GM21529 (cell line): ENCODE measurements at regions not wholly inside any gene's neighbourhood (a gene's known extent, or its start where the extent isn't known, plus 50 kb on each side); places are given as distances from the start of the nearest gene placed in this dataset.

Experiments
- ATAC-seq: cut with Tn5 transposase; IDR thresholded peaks from one replicate; pipeline ENCODE4 v1.9.1; 2021; ENCODE audit not compliant: unreplicated experiment

- no peak for ATAC-seq
Measured at GRCh38 chr17:72439893-72440502, 319.2 kb downstream of the SOX9 start.

- ATAC-seq, result no peak
Measured at GRCh38 chr17:72440961-72441360, 320.1 kb downstream of the SOX9 start.

- no peak for ATAC-seq
Measured at GRCh38 chr17:72441909-72442308, 321.1 kb downstream of the SOX9 start.

- ATAC-seq, result no peak
Measured at GRCh38 chr17:72444517-72445054, 323.8 kb downstream of the SOX9 start.

- ATAC-seq, result no peak
Measured at GRCh38 chr17:72445055-72445991, 324.5 kb downstream of the SOX9 start.

- ATAC-seq, result no peak
Measured at GRCh38 chr17:72446118-72446517, 325.3 kb downstream of the SOX9 start.

- ATAC-seq, result no peak
Measured at GRCh38 chr17:72446525-72447250, 325.9 kb downstream of the SOX9 start.

GRCh38 chr17:72447251-72447640 is 326.4 kb downstream of the SOX9 start:
- ATAC-seq, result no peak

GRCh38 chr17:72448019-72448418 is 327.2 kb downstream of the SOX9 start:
- ATAC-seq, result no peak

- ATAC-seq, result no peak
Measured at GRCh38 chr17:72452286-72453173, 331.7 kb downstream of the SOX9 start.

- ATAC-seq, result no peak
Measured at GRCh38 chr17:72454342-72454741, 333.5 kb downstream of the SOX9 start.

- ATAC-seq, result no peak
Measured at GRCh38 chr17:72455562-72455961, 334.7 kb downstream of the SOX9 start.

- ATAC-seq, result no peak
Measured at GRCh38 chr17:72456075-72456474, 335.3 kb downstream of the SOX9 start.

- ATAC-seq, result no peak
Measured at GRCh38 chr17:72457712-72458111, 336.9 kb downstream of the SOX9 start.

- no peak for ATAC-seq
Measured at GRCh38 chr17:72458301-72458700, 337.5 kb downstream of the SOX9 start.

- no peak for ATAC-seq
Measured at GRCh38 chr17:72460711-72461110, 339.9 kb downstream of the SOX9 start.

GRCh38 chr17:72461757-72462156 is 340.9 kb downstream of the SOX9 start:
- ATAC-seq, result no peak

GRCh38 chr17:72462407-72462806 is 341.6 kb downstream of the SOX9 start:
- ATAC-seq, result no peak

- no peak for ATAC-seq
Measured at GRCh38 chr17:72462814-72463213, 342.0 kb downstream of the SOX9 start.

- ATAC-seq, result peak; percentile 38
Measured at GRCh38 chr17:72463287-72464102, 342.7 kb downstream of the SOX9 start.
